Adrenal gland (tissue), 9 donors: ENCODE measurements at regions not wholly inside any gene's neighbourhood (a gene's known extent, or its start where the extent isn't known, plus 50 kb on each side); places are given as distances from the start of the nearest gene placed in this dataset.

Experiments
- DNase-seq, 7 donors: peaks; one replicate each; pipeline ENCODE4 v3.0.0-alpha.2; 2019 to 2020
- H3K27ac ChIP-seq, 5 donors: fragments of 200-600 bp; sonication (generic) in 4 of 5; 1 replicate in 3 of 5; 2 replicates in 2 of 5; pipeline versions ENCODE4 v1.5.1 to v1.8.0; 2016 to 2020; ENCODE audit warnings: mild to moderate bottlenecking in 1 of 5
- H3K27me3 ChIP-seq: fragments of 200-600 bp; 2 replicates; pipeline ENCODE4 v1.8.0; 2021
- H3K36me3 ChIP-seq, 2 donors: fragments of 200-600 bp; replicated peaks in 1 of 2; 1 replicate in 1 of 2; 2 replicates in 1 of 2; pipeline versions ENCODE4 v1.5.1 to v1.8.0; 2018 to 2022
- H3K4me1 ChIP-seq, 2 donors: fragments of 200-600 bp; replicated peaks in 1 of 2; 1 replicate in 1 of 2; 2 replicates in 1 of 2; pipeline versions ENCODE4 v1.5.1 to v1.8.0; 2018 to 2021
- H3K4me3 ChIP-seq, 4 donors: fragments of 200-600 bp; sonication (generic) in 3 of 4; one replicate each; pipeline ENCODE4 v1.5.1; 2016 to 2018
- H3K9me3 ChIP-seq, 3 donors: fragments of 200-600 bp; sonication (generic) in 1 of 3; replicated peaks in 1 of 3; 1 replicate in 2 of 3; 2 replicates in 1 of 3; pipeline versions ENCODE4 v1.5.1 to v1.8.0; 2016 to 2021
- CTCF ChIP-seq, 6 experiments: fragments of 450-650 bp in 4 of 6; fragments of 200-600 bp in 2 of 6; sonication (generic) in 1 of 6; IDR thresholded peaks; 1 replicate in 5 of 6; 2 replicates in 1 of 6; pipeline versions ENCODE4 v1.5.1 to v1.8.0; 2016 to 2021; ENCODE audit warnings: antibody characterized with exemption in 6 of 6, mild to moderate bottlenecking in 2 of 6, moderate library complexity in 1 of 6
- POLR2A ChIP-seq, 2 donors: fragments of 450-650 bp; IDR thresholded peaks; one replicate each; pipeline ENCODE4 v1.6.1; 2017; ENCODE audit warnings: antibody characterized with exemption in 2 of 2, mild to moderate bottlenecking in 2 of 2, moderate library complexity in 1 of 2
- WGBS, 4 donors: extraction: QIAGEN DNeasy Blood & Tissue Kit in 2 of 4; methylation state at CpG; one replicate each; pipeline versions ENCODE4 v1.1.5 to v1.1.7; 2013 to 2017; 5-methylcytosine and 5-hydroxymethylcytosine counted together
- intact Hi-C, 2 donors: fragments of 100-400 bp; cut with DNase I; formaldehyde crosslinking; loops; one replicate each; pipeline versions ENCODE4 v1.14.1 to v1.15.0; 2022 to 2023
- donor health status: healthy with polysubstance abuse.
- donor health status: Bipolar disorder and iron deficiency.
- donor health status: DM: yes; HTN: yes; CAD: no.
- donor health status: DM: no; HTN: no; CAD: no.
- donor health status: DM: no; HTN: no; CAD: no.

- intact Hi-C loops = no loop called here
- Histone ChIP-seq H3K4me1 (no peaks in the 10 kb centered on the region), H3K27ac (no peak overlapping the region), H3K36me3 (no peaks in the 10 kb centered on the region), H3K9me3 (no peaks in the 10 kb centered on the region), H3K4me3 (no peak overlapping the region), H3K27me3 (no peaks in the 10 kb centered on the region)
- TF ChIP-seq CTCF (IDR thresholded peaks at IDR 0.05) (no peak), POLR2A (IDR thresholded peaks at IDR 0.05) (no peak)
- DNase-seq = no peak
Observed at GRCh38 chr7:136530831-136531230, 337.6 kb upstream of the CHRM2 start.

GRCh38 chr7:136528329-136528728 is 340.1 kb upstream of the CHRM2 start:
- 40 to 45% (median 43%) methylated on average over 2 of the region's 2 CpGs for WGBS, 4 donors
- H3K4me3 ChIP-seq = no peak overlapping the region
- H3K9me3 ChIP-seq = no peaks in the 10 kb centered on the region
- intact Hi-C loops = no loop called here
- no peak for TF ChIP-seq POLR2A (IDR thresholded peaks at IDR 0.05)
- no peak overlapping the region for H3K27ac ChIP-seq
- no peaks in the 10 kb centered on the region for H3K27me3 ChIP-seq
- H3K4me1 ChIP-seq = no peaks in the 10 kb centered on the region
- no peaks in the 10 kb centered on the region for H3K36me3 ChIP-seq
- DNase-seq = no peak

- Histone ChIP-seq H3K36me3 (no peaks in the 10 kb centered on the region), H3K4me1 (no peaks in the 10 kb centered on the region), H3K27ac (no peak overlapping the region), H3K4me3 (no peak overlapping the region), H3K9me3 (no peaks in the 10 kb centered on the region), H3K27me3 (no peaks in the 10 kb centered on the region)
- intact Hi-C loops = no loop called here
- DNase-seq = no peak
- WGBS, 4 donors = 73 to 100% (median 81%) methylated on average over 1 of the region's 1 CpG
- TF ChIP-seq CTCF (IDR thresholded peaks at IDR 0.05) = no peak
- TF ChIP-seq POLR2A (IDR thresholded peaks at IDR 0.05) = no peak
Observed at GRCh38 chr7:136527554-136527953, 340.9 kb upstream of the CHRM2 start.

GRCh38 chr7:136526408-136527105 is 341.9 kb upstream of the CHRM2 start:
- Histone ChIP-seq H3K27me3 (no peaks in the 10 kb centered on the region), H3K9me3 (no peaks in the 10 kb centered on the region), H3K4me1 (no peaks in the 10 kb centered on the region), H3K4me3 (no peak overlapping the region), H3K27ac (no peak overlapping the region), H3K36me3 (no peaks in the 10 kb centered on the region)
- intact Hi-C loops = no loop called here
- no peak for DNase-seq
- 79 to 92% (median 87%) methylated on average over 7 of the region's 7 CpGs for WGBS, 4 donors
- TF ChIP-seq CTCF (IDR thresholded peaks at IDR 0.05) (no peak), POLR2A (IDR thresholded peaks at IDR 0.05) (no peak)

- intact Hi-C loops = no loop called here
- DNase-seq = no peak
- H3K9me3 ChIP-seq = no peaks in the 10 kb centered on the region
- H3K27ac ChIP-seq = no peak overlapping the region
- no peak overlapping the region for H3K4me3 ChIP-seq
- no peaks in the 10 kb centered on the region for H3K27me3 ChIP-seq
- 68 to 78% (median 71%) methylated on average over 3 of the region's 3 CpGs for WGBS, 4 donors
- H3K4me1 ChIP-seq = no peaks in the 10 kb centered on the region
- H3K36me3 ChIP-seq = no peaks in the 10 kb centered on the region
- TF ChIP-seq CTCF (IDR thresholded peaks at IDR 0.05) = no peak
- TF ChIP-seq POLR2A (IDR thresholded peaks at IDR 0.05) = no peak
Observed at GRCh38 chr7:136523571-136523970, 344.9 kb upstream of the CHRM2 start.
